ENCODE measurements at regions not wholly inside any gene's neighbourhood (a gene's known extent, or its start where the extent isn't known, plus 50 kb on each side); places are given as distances from the start of the nearest gene placed in this dataset.

DNA sequence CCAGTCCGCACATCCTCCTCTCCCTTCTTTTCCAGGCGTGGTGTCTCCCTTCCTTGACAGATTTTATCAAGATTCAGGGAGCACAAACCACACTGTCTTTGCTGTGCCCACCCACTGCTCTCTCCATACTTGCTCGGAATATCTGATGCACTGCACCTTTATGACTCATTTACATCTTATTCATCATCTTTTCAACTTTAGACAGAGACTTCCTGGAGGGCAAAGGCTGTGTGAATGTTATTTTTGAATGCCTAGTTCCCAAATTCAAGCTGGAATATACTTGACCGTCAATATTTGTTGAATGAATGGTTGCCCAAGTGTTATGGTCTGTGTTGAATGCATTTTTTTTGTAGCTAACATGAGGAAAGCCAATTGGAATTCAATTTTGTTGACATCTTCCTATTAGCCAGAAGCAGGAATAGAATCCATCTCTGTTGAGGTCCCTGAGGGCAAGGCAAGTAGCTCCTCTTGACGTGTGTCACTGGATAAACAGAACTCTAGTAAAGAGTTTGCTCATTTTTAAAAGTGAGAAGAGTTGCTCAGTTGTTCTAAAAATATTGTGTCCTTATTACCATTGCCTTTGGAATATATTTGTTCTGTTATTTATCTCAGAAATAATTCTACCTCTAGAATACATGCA lies 95.0 kb downstream of the KLF6 start:
- Histone ChIP-seq H3K36me3 (ENCODE audit: control insufficient read depth, low read length) (no peaks in the 10 kb centered on the region), H3K4me1 (ENCODE audit: control insufficient read depth, low read length) (no peaks in the 10 kb centered on the region), H3K27ac (ENCODE audit: low read depth, low read length) (no peak overlapping the region), H3K9me3 (ENCODE audit: control insufficient read depth, insufficient read depth, low read length) (0 out of 2 replicates have a peak, but pooled peaks cover under 1% of the 10 kb centered on the region), H3K79me2 (ENCODE audit: control insufficient read depth, low read length) (no peaks in the 10 kb centered on the region), H4K20me1 (ENCODE audit: control insufficient read depth, insufficient read depth, low read depth, low read length) (no peaks in the 10 kb centered on the region), H3K9me2 (replicated peaks; ENCODE audit: control insufficient read depth, low read length) (no peaks in the 10 kb centered on the region), H3K27me3 (ENCODE audit: control insufficient read depth, low read length) (no peaks in the 10 kb centered on the region), H3F3A (ENCODE audit: control insufficient read depth, insufficient read depth) (no peaks in the 10 kb centered on the region), H3K4me2 (ENCODE audit: low read length) (no peak overlapping the region), H3K4me3 (ENCODE audit: low read length) (no peak overlapping the region)
- TF ChIP-seq, protein P1, sequence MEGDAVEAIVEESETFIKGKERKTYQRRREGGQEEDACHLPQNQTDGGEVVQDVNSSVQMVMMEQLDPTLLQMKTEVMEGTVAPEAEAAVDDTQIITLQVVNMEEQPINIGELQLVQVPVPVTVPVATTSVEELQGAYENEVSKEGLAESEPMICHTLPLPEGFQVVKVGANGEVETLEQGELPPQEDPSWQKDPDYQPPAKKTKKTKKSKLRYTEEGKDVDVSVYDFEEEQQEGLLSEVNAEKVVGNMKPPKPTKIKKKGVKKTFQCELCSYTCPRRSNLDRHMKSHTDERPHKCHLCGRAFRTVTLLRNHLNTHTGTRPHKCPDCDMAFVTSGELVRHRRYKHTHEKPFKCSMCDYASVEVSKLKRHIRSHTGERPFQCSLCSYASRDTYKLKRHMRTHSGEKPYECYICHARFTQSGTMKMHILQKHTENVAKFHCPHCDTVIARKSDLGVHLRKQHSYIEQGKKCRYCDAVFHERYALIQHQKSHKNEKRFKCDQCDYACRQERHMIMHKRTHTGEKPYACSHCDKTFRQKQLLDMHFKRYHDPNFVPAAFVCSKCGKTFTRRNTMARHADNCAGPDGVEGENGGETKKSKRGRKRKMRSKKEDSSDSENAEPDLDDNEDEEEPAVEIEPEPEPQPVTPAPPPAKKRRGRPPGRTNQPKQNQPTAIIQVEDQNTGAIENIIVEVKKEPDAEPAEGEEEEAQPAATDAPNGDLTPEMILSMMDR (IDR thresholded peaks at IDR 0.05; ENCODE audit: low read depth, low read length, poor library complexity, severe bottlenecking) = no peak
- TF ChIP-seq EZH2phosphoT487 (IDR thresholded peaks at IDR 0.05; ENCODE audit: borderline replicate concordance, low read length) = no peak

DNA sequence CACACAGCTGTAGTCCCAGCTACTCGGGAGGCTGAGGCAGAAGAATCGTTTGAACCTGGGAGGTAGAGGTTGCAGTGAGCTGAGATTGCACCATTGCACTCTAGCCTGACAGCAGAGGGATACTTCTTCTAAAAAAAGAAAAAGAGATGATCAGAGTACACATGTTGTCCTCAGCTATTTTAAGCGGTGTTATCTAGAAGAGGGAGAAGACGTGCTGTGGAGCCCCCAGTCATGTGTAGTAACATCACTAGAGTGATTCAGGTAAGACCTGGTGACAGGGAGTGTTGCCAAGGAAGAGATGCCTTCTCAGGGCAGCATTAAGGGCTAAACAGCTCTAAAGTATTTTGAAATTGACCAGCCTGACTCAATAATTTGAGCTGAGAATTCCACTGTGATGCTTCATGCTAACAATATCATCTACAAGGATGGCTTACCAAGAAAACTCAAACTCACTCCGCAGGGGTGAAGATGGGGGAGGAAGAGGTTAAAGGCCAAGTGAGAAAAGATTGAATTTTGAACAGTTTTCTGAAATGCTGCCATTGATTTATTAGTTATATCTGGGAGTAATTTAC lies 97.4 kb downstream of the KLF6 start:
- Histone ChIP-seq H3K36me3 (ENCODE audit: control insufficient read depth, low read length) (no peaks in the 10 kb centered on the region), H3K9me2 (replicated peaks; ENCODE audit: control insufficient read depth, low read length) (no peaks in the 10 kb centered on the region), H3K79me2 (ENCODE audit: control insufficient read depth, low read length) (no peaks in the 10 kb centered on the region), H4K20me1 (ENCODE audit: control insufficient read depth, insufficient read depth, low read depth, low read length) (no peaks in the 10 kb centered on the region), H3K4me1 (ENCODE audit: control insufficient read depth, low read length) (no peaks in the 10 kb centered on the region), H3K4me3 (ENCODE audit: low read length) (no peak overlapping the region), H3F3A (ENCODE audit: control insufficient read depth, insufficient read depth) (no peaks in the 10 kb centered on the region), H3K27ac (ENCODE audit: low read depth, low read length) (no peak overlapping the region), H3K9me3 (ENCODE audit: control insufficient read depth, insufficient read depth, low read length) (no peaks in the 10 kb centered on the region), H3K4me2 (ENCODE audit: low read length) (no peak overlapping the region), H3K27me3 (ENCODE audit: control insufficient read depth, low read length) (no peaks in the 10 kb centered on the region)
- TF ChIP-seq, protein P1 (IDR thresholded peaks at IDR 0.05; ENCODE audit: low read depth, low read length, poor library complexity, severe bottlenecking) = no peak
- TF ChIP-seq EZH2phosphoT487 (IDR thresholded peaks at IDR 0.05; ENCODE audit: borderline replicate concordance, low read length) = no peak

DNA sequence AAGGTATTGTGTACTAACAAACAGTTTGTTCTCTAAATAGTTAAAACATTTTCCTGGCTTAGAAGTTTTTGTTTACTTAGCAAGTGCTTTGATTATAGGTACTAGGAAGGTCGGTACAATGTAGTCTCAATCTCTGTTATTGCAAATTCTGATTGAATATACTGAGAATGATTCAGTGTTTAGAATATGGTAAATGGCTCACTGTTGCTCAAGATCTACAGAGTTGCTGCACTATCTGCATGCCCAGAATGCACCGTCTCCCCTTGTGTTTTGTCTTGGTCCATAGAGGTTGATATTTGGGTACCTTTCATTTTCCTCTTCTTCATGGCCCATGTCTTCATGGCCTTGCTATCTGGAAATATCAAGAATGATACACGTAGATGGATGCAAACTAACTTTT lies 99.6 kb downstream of the KLF6 start:
- H4K20me1 ChIP-seq (ENCODE audit: control insufficient read depth, insufficient read depth, low read depth, low read length) = no peaks in the 10 kb centered on the region
- no peak for TF ChIP-seq EZH2phosphoT487 (IDR thresholded peaks at IDR 0.05; ENCODE audit: borderline replicate concordance, low read length)
- TF ChIP-seq, protein P1 (IDR thresholded peaks at IDR 0.05; ENCODE audit: low read depth, low read length, poor library complexity, severe bottlenecking) = no peak
- H3K4me3 ChIP-seq (ENCODE audit: low read length) = no peak overlapping the region
- no peak overlapping the region for H3K4me2 ChIP-seq (ENCODE audit: low read length)
- H3K36me3 ChIP-seq (ENCODE audit: control insufficient read depth, low read length) = no peaks in the 10 kb centered on the region
- no peaks in the 10 kb centered on the region for H3K27me3 ChIP-seq (ENCODE audit: control insufficient read depth, low read length)
- no peaks in the 10 kb centered on the region for H3K9me2 ChIP-seq (replicated peaks; ENCODE audit: control insufficient read depth, low read length)
- no peaks in the 10 kb centered on the region for H3K9me3 ChIP-seq (ENCODE audit: control insufficient read depth, insufficient read depth, low read length)
- H3K4me1 ChIP-seq (ENCODE audit: control insufficient read depth, low read length) = no peaks in the 10 kb centered on the region
- H3K27ac ChIP-seq (ENCODE audit: low read depth, low read length) = no peak overlapping the region
- no peaks in the 10 kb centered on the region for H3F3A ChIP-seq (ENCODE audit: control insufficient read depth, insufficient read depth)
- H3K79me2 ChIP-seq (ENCODE audit: control insufficient read depth, low read length) = no peaks in the 10 kb centered on the region
